NT2/D1 (cell line): ENCODE measurements at regions not wholly inside any gene's neighbourhood (a gene's known extent, or its start where the extent isn't known, plus 50 kb on each side); places are given as distances from the start of the nearest gene placed in this dataset.

Source experiments
- DNase-seq: peaks from one replicate; pipeline ENCODE4 v3.0.0-alpha.2; 2011; ENCODE audit warnings: low read depth, low spot score
- H3K27me3 ChIP-seq: 2 replicates; pipeline ENCODE4 v1.6.0; 2011; ENCODE audit warnings: mild to moderate bottlenecking; ENCODE audit not compliant: insufficient read length, insufficient read depth
- H3K36me3 ChIP-seq: 2 replicates; pipeline ENCODE4 v1.6.1; 2011; ENCODE audit warnings: mild to moderate bottlenecking, low read length, mixed read lengths; ENCODE audit not compliant: insufficient read depth, insufficient read length
- H3K4me1 ChIP-seq: 2 replicates; pipeline ENCODE4 v1.5.1; 2011; ENCODE audit not compliant: insufficient read depth, insufficient read length
- H3K4me3 ChIP-seq: 2 replicates; pipeline ENCODE4 v1.5.1; 2011; ENCODE audit warnings: low read depth; ENCODE audit not compliant: insufficient read length
- H3K9ac ChIP-seq: 2 replicates; pipeline ENCODE4 v1.6.0; 2011; ENCODE audit warnings: low read depth; ENCODE audit not compliant: insufficient read length
- H3K9me3 ChIP-seq: 2 replicates; pipeline ENCODE4 v1.5.1; 2011; ENCODE audit warnings: mild to moderate bottlenecking, low read length; ENCODE audit not compliant: insufficient read depth
- SUZ12 ChIP-seq: IDR thresholded peaks from 2 replicates; pipeline ENCODE4 v1.6.1; 2011; ENCODE audit not compliant: insufficient read length, insufficient read depth; ENCODE audit errors: extremely low read depth
- YY1 ChIP-seq: IDR thresholded peaks from 2 replicates; pipeline ENCODE4 v1.6.1; 2011; ENCODE audit not compliant: insufficient read length, insufficient read depth
- ZNF274 ChIP-seq: IDR thresholded peaks from 2 replicates; pipeline ENCODE4 v1.6.1; 2011; ENCODE audit warnings: mild to moderate bottlenecking, low read depth, low read length

DNA sequence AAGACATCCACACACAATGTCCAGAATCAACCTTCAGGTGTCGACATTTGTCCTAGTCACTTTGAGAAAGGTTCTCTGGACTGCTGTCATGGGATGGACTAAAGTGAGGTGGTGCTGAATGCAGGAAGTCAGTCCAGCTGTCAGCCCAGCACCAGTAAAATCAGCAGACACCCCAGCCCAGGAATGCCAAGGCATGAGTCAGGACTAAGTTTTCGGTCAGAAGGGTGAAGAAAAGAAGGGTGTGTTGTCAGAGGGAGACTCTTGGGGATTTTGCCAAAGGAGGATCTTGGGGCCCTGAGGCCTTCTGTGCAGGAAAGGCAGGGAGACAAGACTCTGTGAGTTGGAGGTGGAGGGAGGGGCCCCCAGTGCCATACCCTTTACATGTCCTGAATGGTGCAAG lies 69.0 kb upstream of the XPA start:
- no peak for DNase-seq
- Histone ChIP-seq H3K9me3 (no peaks in the 10 kb centered on the region), H3K27me3 (peaks cover 29% of the 10 kb centered on the region), H3K4me3 (no peak overlapping the region), H3K36me3 (no peaks in the 10 kb centered on the region), H3K4me1 (peaks cover 7% of the 10 kb centered on the region), H3K9ac (no peak overlapping the region)
- TF ChIP-seq YY1 = no peak
- TF ChIP-seq ZNF274 = no peak
- TF ChIP-seq SUZ12 = no peak

DNA sequence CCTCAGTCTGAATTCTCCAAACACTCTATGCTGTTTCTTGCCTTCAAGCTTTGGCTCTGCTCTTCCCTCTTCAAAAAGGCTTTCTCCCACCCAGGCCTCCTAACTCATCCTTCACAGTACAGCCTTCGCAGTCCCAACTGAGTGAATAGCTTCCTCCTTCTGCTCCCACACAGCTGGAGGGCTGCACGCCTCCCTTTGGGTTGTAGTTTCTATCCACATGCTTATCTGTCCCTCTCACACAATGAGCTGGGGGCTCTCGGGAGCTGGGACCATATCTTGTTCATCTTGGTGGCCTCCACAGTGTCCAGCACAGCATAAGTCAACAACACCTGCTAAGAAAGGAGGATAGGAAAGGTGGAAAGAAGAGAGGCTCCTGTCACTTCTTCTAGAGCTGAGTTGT lies 69.5 kb upstream of the XPA start:
- H3K27me3 ChIP-seq = peaks cover 25% of the 10 kb centered on the region
- DNase-seq = no peak
- no peak overlapping the region for H3K4me3 ChIP-seq
- no peaks in the 10 kb centered on the region for H3K36me3 ChIP-seq
- H3K9ac ChIP-seq = no peak overlapping the region
- TF ChIP-seq SUZ12 (no peak), YY1 (no peak), ZNF274 (no peak)
- no peaks in the 10 kb centered on the region for H3K9me3 ChIP-seq
- H3K4me1 ChIP-seq = peaks cover 10% of the 10 kb centered on the region

GRCh38 chr9:97767891-97768290 lies 70.8 kb upstream of the XPA start:
- Histone ChIP-seq H3K27me3 (peaks cover 18% of the 10 kb centered on the region), H3K9ac (no peak overlapping the region), H3K36me3 (no peaks in the 10 kb centered on the region), H3K4me3 (no peak overlapping the region), H3K4me1 (peaks cover 14% of the 10 kb centered on the region), H3K9me3 (no peaks in the 10 kb centered on the region)
- no peak for TF ChIP-seq SUZ12
- DNase-seq = no peak

DNA sequence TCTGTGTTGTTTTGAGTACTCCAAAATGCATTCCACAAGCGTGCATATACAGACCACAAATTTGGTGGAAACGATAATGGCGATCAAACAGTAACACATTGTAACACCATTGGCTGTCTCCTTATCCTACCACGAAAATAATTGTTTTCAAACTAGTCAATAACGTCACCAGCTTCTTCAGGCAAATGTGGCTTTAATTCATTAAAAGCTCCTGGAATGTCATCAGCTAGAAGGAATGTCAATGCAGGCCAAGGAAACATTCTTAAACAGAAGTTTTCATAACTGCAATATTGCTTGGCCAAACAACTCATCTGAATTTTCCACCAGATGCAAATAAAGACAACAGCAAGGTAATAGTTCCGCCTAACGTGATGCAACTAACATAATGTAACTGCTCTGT lies 71.6 kb upstream of the XPA start:
- H3K27me3 ChIP-seq = peaks cover 26% of the 10 kb centered on the region
- no peak for TF ChIP-seq ZNF274
- no peak for TF ChIP-seq YY1
- TF ChIP-seq SUZ12 = no peak
- peaks cover 17% of the 10 kb centered on the region for H3K4me1 ChIP-seq
- DNase-seq = no peak
- H3K36me3 ChIP-seq = no peaks in the 10 kb centered on the region
- H3K9me3 ChIP-seq = no peaks in the 10 kb centered on the region
- no peak overlapping the region for H3K4me3 ChIP-seq
- H3K9ac ChIP-seq = no peak overlapping the region

DNA sequence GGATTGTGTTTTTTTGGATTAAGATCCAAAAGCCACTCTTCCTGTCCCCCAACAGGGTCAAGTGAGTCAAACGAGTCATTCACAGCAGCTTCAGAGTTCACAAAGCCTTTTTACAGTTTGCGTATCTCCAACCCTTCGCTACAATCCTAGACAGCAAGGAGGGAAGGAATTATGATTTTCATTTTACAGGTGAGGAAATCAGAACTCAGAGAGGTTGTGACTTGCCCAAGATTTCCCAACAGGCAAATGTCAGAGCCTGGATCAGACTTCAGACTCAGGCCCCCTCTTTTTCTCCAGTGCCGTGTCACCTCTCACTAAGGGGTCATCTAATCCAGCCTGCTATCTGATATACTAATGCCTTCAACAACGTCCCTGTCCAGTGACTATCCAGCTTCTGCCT lies 72.1 kb upstream of the XPA start:
- no peak for TF ChIP-seq ZNF274
- no peak for TF ChIP-seq YY1
- no peak for TF ChIP-seq SUZ12
- Histone ChIP-seq H3K9me3 (no peaks in the 10 kb centered on the region), H3K36me3 (no peaks in the 10 kb centered on the region), H3K27me3 (peaks cover 31% of the 10 kb centered on the region), H3K9ac (no peak overlapping the region), H3K4me1 (peaks cover 17% of the 10 kb centered on the region), H3K4me3 (no peak overlapping the region)
- no peak for DNase-seq

DNA sequence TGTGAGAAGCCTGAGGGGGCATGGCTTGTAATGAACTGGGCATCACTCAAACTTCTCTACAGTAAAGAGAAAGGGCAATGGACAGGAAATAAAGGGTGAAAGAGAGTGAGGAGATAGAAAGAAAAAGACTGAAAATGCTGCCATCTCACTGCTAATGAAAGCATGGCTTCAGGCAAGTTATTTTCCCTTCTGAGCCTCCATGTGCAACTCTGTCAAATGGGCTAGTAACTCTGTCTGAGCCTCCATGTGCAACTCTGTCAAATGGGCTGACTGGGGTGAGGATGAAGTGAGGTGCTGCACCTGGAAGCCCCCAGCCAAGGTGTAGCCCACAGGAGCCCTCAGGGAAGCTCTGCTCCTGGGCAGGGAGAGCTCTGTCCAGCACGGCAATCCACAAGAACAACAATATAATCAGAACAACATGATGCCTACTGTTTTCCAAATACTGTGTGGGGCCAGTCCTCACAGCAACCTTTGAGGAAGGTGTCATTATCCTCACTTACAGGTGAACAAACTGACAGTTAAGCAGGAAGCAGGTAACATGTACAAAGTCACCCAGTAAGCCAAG lies 73.8 kb upstream of the XPA start:
- H3K36me3 ChIP-seq = no peaks in the 10 kb centered on the region
- H3K4me1 ChIP-seq = peaks cover 17% of the 10 kb centered on the region
- no peak for DNase-seq
- peaks cover 36% of the 10 kb centered on the region for H3K27me3 ChIP-seq
- H3K9me3 ChIP-seq = no peaks in the 10 kb centered on the region
- no peak overlapping the region for H3K4me3 ChIP-seq
- H3K9ac ChIP-seq = no peak overlapping the region
- no peak for TF ChIP-seq SUZ12
- no peak for TF ChIP-seq ZNF274
- no peak for TF ChIP-seq YY1

DNA sequence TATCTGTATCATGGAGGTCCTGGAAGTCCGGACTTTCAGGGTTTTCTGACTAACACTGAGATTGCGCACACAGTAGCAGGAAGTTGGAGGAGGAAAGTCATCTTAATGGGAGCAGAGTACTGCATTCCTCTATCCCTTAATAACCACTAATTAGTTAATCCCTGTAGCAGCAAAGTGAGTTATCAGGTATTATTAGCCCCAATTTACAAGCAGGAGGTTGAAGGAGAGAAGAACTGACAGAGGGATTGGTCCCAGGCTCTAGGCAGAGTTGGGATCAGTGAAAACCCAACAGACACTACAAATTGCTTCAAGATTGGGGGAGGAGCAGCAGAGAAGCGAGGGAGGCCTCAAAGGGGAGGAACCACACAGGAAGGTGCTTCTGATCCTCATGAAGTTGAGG lies 74.5 kb upstream of the XPA start:
- Histone ChIP-seq H3K36me3 (no peaks in the 10 kb centered on the region), H3K4me3 (no peak overlapping the region), H3K9ac (no peak overlapping the region), H3K9me3 (no peaks in the 10 kb centered on the region), H3K27me3 (peaks cover 32% of the 10 kb centered on the region), H3K4me1 (peaks cover 17% of the 10 kb centered on the region)
- TF ChIP-seq SUZ12 (no peak), YY1 (no peak), ZNF274 (no peak)
- no peak for DNase-seq

- no peak overlapping the region for H3K4me3 ChIP-seq
- peaks cover 17% of the 10 kb centered on the region for H3K4me1 ChIP-seq
- H3K9me3 ChIP-seq = no peaks in the 10 kb centered on the region
- peak; percentile 91 for DNase-seq
- TF ChIP-seq ZNF274 (no peak), YY1 (no peak), SUZ12 (no peak)
- H3K36me3 ChIP-seq = no peaks in the 10 kb centered on the region
- H3K9ac ChIP-seq = no peak overlapping the region
- H3K27me3 ChIP-seq = peaks cover 32% of the 10 kb centered on the region
Measured at GRCh38 chr9:97772145-97772544, 75.0 kb upstream of the XPA start.
